Fibroblast of lung (primary cell): ENCODE measurements at regions not wholly inside any gene's neighbourhood (a gene's known extent, or its start where the extent isn't known, plus 50 kb on each side); places are given as distances from the start of the nearest gene placed in this dataset.

ENCODE experiments used
- CTCF ChIP-seq, 2 donors: IDR thresholded peaks in 1 of 2; conservative IDR thresholded peaks in 1 of 2; 1 replicate in 1 of 2; 2 replicates in 1 of 2; pipeline ENCODE4 v1.5.1; 2011 to 2012; ENCODE audit warnings: low read length in 2 of 2, control low read depth in 1 of 2, inconsistent platforms in 1 of 2, low read depth in 1 of 2, mild to moderate bottlenecking in 1 of 2
- EZH2 ChIP-seq: IDR thresholded peaks from 2 replicates; pipeline ENCODE4 v1.5.1; 2012; ENCODE audit warnings: low read length, control low read depth, mild to moderate bottlenecking; ENCODE audit errors: missing control alignments

- no peak for TF ChIP-seq EZH2
- TF ChIP-seq CTCF (conservative IDR thresholded peaks at IDR 0.05 in 1 of 2, IDR thresholded peaks at IDR 0.05 in 1 of 2; ENCODE audit: low read depth in 1 of 2, low read length in 2 of 2) = no peak
Observed at GRCh38 chr3:82085356-82085755, 323.9 kb upstream of the GBE1 start.
